ENCODE measurements at regions not wholly inside any gene's neighbourhood (a gene's known extent, or its start where the extent isn't known, plus 50 kb on each side); places are given as distances from the start of the nearest gene placed in this dataset.
"Not testable (repeated sequence)": the region's sequence is repeated elsewhere in the genome, so short reads cannot be mapped to it uniquely, and the experiment has no call there.

GRCh38 chr6:84579404-84579803, 185.0 kb downstream of the TBX18 start:
- DNase-seq: no peak

GRCh38 chr6:84576029-84576428, 188.4 kb downstream of the TBX18 start:
- DNase-seq: no peak

GRCh38 chr6:84575264-84575663, 189.1 kb downstream of the TBX18 start:
- peak in 2 of 3 experiments; percentile 39 to 70 for DNase-seq

- no peak for DNase-seq
Observed at GRCh38 chr6:84569882-84570281, 194.5 kb downstream of the TBX18 start.

GRCh38 chr6:84568971-84569370, 195.4 kb downstream of the TBX18 start:
- peak in 2 of 3 experiments; percentile 6 to 50 for DNase-seq

GRCh38 chr6:84565718-84566117, 198.7 kb downstream of the TBX18 start:
- not testable (repeated sequence) for DNase-seq

GRCh38 chr6:84560436-84561390, 203.7 kb downstream of the TBX18 start:
- no peak for DNase-seq

GRCh38 chr6:84556541-84557335, 207.7 kb downstream of the TBX18 start:
- DNase-seq: no peak

- no peak for DNase-seq
Observed at GRCh38 chr6:84554706-84555105, 209.7 kb downstream of the TBX18 start.

GRCh38 chr6:84554074-84554473, 210.3 kb downstream of the TBX18 start:
- DNase-seq: no peak

- no peak for DNase-seq
Observed at GRCh38 chr6:84553527-84553926, 210.9 kb downstream of the TBX18 start.

- no peak for DNase-seq
Observed at GRCh38 chr6:84551797-84552196, 212.6 kb downstream of the TBX18 start.

- DNase-seq: no peak
Observed at GRCh38 chr6:84549917-84550316, 214.5 kb downstream of the TBX18 start.

- DNase-seq: no peak
Observed at GRCh38 chr6:84547341-84547801, 217.0 kb downstream of the TBX18 start.

GRCh38 chr6:84546427-84546914, 217.9 kb downstream of the TBX18 start:
- DNase-seq: peak in 1 of 3 experiments; percentile 22

- no peak for DNase-seq
Observed at GRCh38 chr6:84539122-84539856, 225.1 kb downstream of the TBX18 start.

GRCh38 chr6:84536885-84537638, 227.3 kb downstream of the TBX18 start:
- DNase-seq: peak in 1 of 3 experiments; percentile 6

- no peak for DNase-seq
Observed at GRCh38 chr6:84528201-84528600, 236.2 kb downstream of the TBX18 start.

- no peak for DNase-seq
Observed at GRCh38 chr6:84526631-84527030, 237.8 kb downstream of the TBX18 start.

GRCh38 chr6:84525907-84526306, 238.5 kb downstream of the TBX18 start:
- no peak for DNase-seq

- no peak for DNase-seq
Observed at GRCh38 chr6:84524636-84525035, 239.8 kb downstream of the TBX18 start.

GRCh38 chr6:84522135-84522549, 242.3 kb downstream of the TBX18 start:
- peak in 1 of 3 experiments; percentile 18 for DNase-seq
